Cerebellar nuclear complex (tissue), 1 donor: ENCODE measurements at regions not wholly inside any gene's neighbourhood (a gene's known extent, or its start where the extent isn't known, plus 50 kb on each side); places are given as distances from the start of the nearest gene placed in this dataset.
A peak's percentile ranks its signal among the peaks of the same experiment; 100 is the strongest.

ENCODE experiments used
- DNase-seq, 2 experiments: peaks; one replicate each; lab custom pipeline; 2025; lab: John Stamatoyannopoulos, UW

- no peak for DNase-seq
These were observed 236.9 kb upstream of the PLEKHG7 start for GRCh38 chr12:92465786-92466295.

GRCh38 chr12:92464911-92465310 is 237.9 kb upstream of the PLEKHG7 start:
- no peak for DNase-seq

- DNase-seq = no peak
These were observed 239.6 kb upstream of the PLEKHG7 start for GRCh38 chr12:92463171-92463570.

- DNase-seq = no peak
These were observed 240.3 kb upstream of the PLEKHG7 start for GRCh38 chr12:92462527-92462926.

GRCh38 chr12:92462049-92462448 is 240.7 kb upstream of the PLEKHG7 start:
- DNase-seq = no peak

GRCh38 chr12:92459850-92460249 is 242.9 kb upstream of the PLEKHG7 start:
- no peak for DNase-seq

- no peak for DNase-seq
These were observed 243.8 kb upstream of the PLEKHG7 start for GRCh38 chr12:92458996-92459395.

DNA sequence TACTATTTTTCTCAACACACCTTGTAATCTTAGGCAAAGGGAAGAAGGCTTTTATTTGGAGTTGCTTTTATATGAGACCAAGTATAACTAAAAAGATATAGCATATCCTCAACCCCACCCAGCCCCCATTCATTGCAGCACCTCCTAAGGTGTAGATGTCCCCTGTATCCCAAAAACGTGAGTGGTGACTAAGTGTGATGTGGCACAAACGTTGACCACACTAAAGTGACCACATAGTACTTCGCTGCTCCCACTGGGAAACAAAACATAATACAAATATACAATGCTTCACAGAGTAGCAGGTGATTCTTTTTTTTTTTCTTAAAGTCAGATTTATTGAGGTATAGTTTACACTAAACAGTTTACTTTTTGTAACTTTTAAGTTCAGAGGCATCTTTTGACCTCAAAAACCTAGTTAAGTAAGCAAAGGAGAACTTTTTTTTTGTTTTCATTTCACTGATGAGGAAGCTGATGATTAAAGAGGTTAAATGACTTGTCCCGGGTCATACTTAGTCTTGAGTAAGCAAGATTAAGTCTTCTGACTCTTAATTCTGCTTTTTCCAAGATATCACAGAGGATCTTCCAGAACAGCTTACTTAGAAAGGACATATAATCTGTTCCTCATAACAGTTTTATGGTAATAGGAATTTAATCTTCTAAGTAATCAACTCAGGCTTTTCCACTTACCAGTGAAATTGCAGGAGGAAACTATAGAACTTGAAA is 245.2 kb upstream of the PLEKHG7 start:
- DNase-seq = no peak

GRCh38 chr12:92452763-92453162 is 250.0 kb upstream of the PLEKHG7 start:
- no peak for DNase-seq

- DNase-seq = no peak
These were observed 256.7 kb upstream of the PLEKHG7 start for GRCh38 chr12:92446083-92446460.

GRCh38 chr12:92445253-92446082 is 257.3 kb upstream of the PLEKHG7 start:
- DNase-seq = no peak

GRCh38 chr12:92444763-92445162 is 258.0 kb upstream of the PLEKHG7 start:
- no peak for DNase-seq

GRCh38 chr12:92442782-92443181 is 260.0 kb upstream of the PLEKHG7 start:
- no peak for DNase-seq

GRCh38 chr12:92440072-92440471 is 262.7 kb upstream of the PLEKHG7 start:
- no peak for DNase-seq

DNA sequence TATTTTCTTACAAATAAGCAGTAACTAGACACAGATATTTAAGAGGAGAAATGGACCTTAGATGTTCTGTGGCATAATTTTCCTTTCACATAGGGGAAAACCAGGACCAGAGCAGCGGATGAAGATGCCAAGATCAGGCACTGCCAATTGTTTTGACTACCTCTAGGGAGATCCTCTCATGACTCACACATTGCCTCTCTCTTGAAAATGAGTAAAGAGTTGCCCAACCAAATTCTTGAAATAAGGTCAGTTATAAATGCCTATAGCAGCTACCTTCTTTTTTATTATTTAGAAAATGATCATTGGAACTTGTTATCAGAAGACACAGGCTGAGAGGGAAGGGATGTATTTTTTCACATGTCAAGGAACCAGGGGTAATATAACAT is 263.4 kb upstream of the PLEKHG7 start:
- peak in 1 of 2 experiments; percentile 8 for DNase-seq

DNA sequence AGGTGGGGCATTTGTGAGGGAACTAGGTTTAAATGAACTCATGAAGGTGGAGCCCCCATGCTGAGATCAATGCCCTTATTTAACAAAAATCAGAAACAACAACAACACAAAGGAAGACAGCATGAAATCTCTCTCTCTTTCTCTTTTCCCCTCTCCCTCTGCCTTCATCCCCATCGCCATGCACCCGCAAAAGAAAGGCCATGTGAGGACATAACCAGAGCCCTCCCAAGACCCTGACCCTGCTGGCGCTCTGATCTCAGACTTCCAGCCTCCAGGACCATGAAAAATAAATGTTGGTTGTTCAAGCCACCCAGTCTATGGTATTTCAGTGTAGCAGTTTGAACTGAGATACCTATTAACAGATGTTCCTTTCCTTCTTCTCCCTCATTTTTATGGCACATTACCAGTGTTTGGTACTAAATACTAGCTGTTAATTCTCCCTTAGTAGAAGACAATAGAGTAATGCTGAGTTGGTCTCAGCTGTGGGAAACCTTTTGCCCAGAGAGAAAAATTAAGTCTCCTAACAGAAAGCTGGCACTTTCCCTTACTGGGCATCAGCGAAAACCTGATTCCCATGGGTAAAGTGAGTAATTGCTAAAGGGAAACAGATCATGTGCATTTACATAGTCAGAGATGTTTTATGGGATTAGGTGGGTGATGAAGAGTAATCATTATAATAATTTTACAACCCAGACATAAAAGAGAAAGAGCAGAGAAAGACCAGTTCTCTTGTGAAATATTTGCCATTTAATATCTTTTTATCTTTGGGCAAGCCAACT is 264.0 kb upstream of the PLEKHG7 start:
- DNase-seq = no peak

GRCh38 chr12:92437452-92437851 is 265.3 kb upstream of the PLEKHG7 start:
- no peak for DNase-seq

GRCh38 chr12:92436856-92437255 is 265.9 kb upstream of the PLEKHG7 start:
- no peak for DNase-seq

- DNase-seq = no peak
These were observed 268.2 kb upstream of the PLEKHG7 start for GRCh38 chr12:92434607-92435025.

GRCh38 chr12:92432724-92433441 is 269.9 kb upstream of the PLEKHG7 start:
- DNase-seq = no peak

DNA sequence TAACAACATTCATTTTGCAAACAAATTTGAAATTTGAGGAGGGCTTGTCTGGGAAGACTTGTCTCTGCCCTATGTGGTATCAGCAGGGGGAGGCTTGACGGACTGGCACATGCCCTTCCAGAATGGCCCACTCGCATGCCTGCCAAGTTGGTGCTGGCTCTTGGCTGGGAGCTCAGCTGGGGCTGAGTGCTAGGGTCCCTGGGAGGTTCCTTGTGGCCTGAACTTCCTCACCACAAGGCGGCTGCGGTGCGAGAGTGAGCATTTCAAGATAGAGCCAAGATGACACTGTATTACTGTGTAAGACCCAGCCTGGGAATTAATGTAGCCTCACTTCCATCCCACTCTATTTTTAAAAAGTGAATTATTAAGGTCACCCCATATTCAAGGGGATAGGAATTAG is 271.6 kb upstream of the PLEKHG7 start:
- no peak for DNase-seq

DNA sequence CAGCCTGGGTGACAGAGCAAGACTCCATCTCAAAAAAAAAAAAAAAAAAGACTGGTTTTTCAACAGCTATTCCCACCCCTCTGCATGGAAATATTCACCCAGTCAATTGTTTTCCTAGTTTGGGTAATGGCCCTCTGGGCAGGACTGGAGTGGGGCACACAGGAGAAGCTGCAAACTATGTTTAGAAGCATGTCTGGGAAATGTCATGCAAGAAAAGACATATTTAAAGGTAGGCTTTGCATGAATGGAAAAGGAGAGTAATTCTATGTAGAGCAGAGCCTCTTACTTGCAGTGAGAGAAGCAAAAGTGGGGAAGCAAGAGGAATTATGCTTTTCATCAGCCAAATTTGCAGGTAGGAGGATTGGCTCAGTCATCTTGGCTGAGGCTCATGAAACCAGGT is 276.5 kb upstream of the PLEKHG7 start:
- DNase-seq = no peak
